HepG2 (cell line): ENCODE measurements at regions not wholly inside any gene's neighbourhood (a gene's known extent, or its start where the extent isn't known, plus 50 kb on each side); places are given as distances from the start of the nearest gene placed in this dataset.

ENCODE experiments used
- ATAC-seq: fragments of 200-7000 bp; cut with Tn5 transposase; 3 replicates; pipeline ENCODE4 v1.9.1; 2020; ENCODE audit warnings: mild to moderate bottlenecking, moderate library complexity
- BruUV-seq: library from RNA; stranded (reverse); fragments of 400-500 nt; replicated peaks from 2 replicates; lab custom pipeline; 2021; lab: Mats Ljungman, UMichigan
- CTCF ChIA-PET: fragments of 300-600 bp; formaldehyde crosslinking; extraction: SDS; loops from one replicate; lab custom pipeline; 2021; ENCODE audit warnings: low total read pairs, inconsistent platforms, low intra/inter-chr PET ratio; lab: Yijun Ruan, JAX
- POLR2A ChIA-PET: fragments of 350-600 bp; sonication (Branson Sonifier 250); formaldehyde crosslinking; loops from one replicate; lab custom pipeline; 2020; ENCODE audit warnings: antibody characterized with exemption, inconsistent platforms; lab: Yijun Ruan, JAX
- DNase-seq: peaks from one replicate; pipeline ENCODE4 v3.0.0-alpha.2; 2015; ENCODE audit warnings: low spot score
- FAIRE-seq: peaks from 3 replicates; lab custom pipeline; 2011; peaks lifted over from hg19 to GRCh38; lab: Jason Lieb, UNC
- H2AFZ ChIP-seq: one replicate; pipeline ENCODE4 v1.6.1; 2011; ENCODE audit warnings: low read length, inconsistent platforms
- H3K27ac ChIP-seq: fragments of 300-600 bp; 3 replicates; pipeline ENCODE4 v1.8.0; 2011; ENCODE audit warnings: mixed run types, mild to moderate bottlenecking, mixed read lengths, low read length, inconsistent platforms; ENCODE audit not compliant: insufficient read depth; ENCODE audit errors: extremely low read length
- H3K27me3 ChIP-seq, 2 experiments: fragments of 200-600 bp in 1 of 2; 2 replicates in 1 of 2; 3 replicates in 1 of 2; pipeline versions ENCODE4 v1.6.0 to v1.8.0; 2011; ENCODE audit warnings: low read length in 2 of 2, mild to moderate bottlenecking in 2 of 2, moderate library complexity in 2 of 2, inconsistent platforms in 1 of 2; ENCODE audit not compliant: insufficient read depth in 2 of 2, control insufficient read depth in 1 of 2
- H3K36me3 ChIP-seq, 2 experiments: fragments of 200-600 bp in 1 of 2; replicated peaks in 1 of 2; 2 replicates in 1 of 2; 3 replicates in 1 of 2; pipeline versions ENCODE4 v1.5.1 to v1.8.0; 2011; ENCODE audit warnings: low read length in 2 of 2, inconsistent platforms in 1 of 2; ENCODE audit not compliant: insufficient read depth in 2 of 2, control insufficient read depth in 1 of 2
- H3K4me1 ChIP-seq: 2 replicates; pipeline ENCODE4 v1.5.1; 2012; ENCODE audit warnings: low read length, inconsistent platforms; ENCODE audit not compliant: insufficient read depth
- H3K4me2 ChIP-seq: 2 replicates; pipeline ENCODE4 v1.6.0; 2011; ENCODE audit warnings: low read depth, low read length, inconsistent platforms
- H3K4me3 ChIP-seq, 3 experiments: fragments of 200-600 bp in 1 of 3; sonication (generic), shearing (Covaris generic) in 1 of 3; replicated peaks in 1 of 3; 2 replicates each; pipeline ENCODE4 v1.5.1; 2011 to 2016; ENCODE audit warnings: low read length in 3 of 3, inconsistent platforms in 2 of 3, low read depth in 2 of 3, mild to moderate bottlenecking in 2 of 3, control low read depth in 1 of 3, mixed read lengths in 1 of 3; ENCODE audit not compliant: insufficient read depth in 1 of 3
- H3K79me2 ChIP-seq: one replicate; pipeline ENCODE4 v1.6.1; 2011; ENCODE audit warnings: low read length, inconsistent platforms; ENCODE audit not compliant: insufficient read depth
- H3K9ac ChIP-seq: 2 replicates; pipeline ENCODE4 v1.6.0; 2011; ENCODE audit warnings: mild to moderate bottlenecking, low read depth, low read length, inconsistent platforms; ENCODE audit not compliant: insufficient read depth
- H3K9me3 ChIP-seq: 2 replicates; pipeline ENCODE4 v1.5.1; 2012; ENCODE audit warnings: mild to moderate bottlenecking, low read length
- H4K20me1 ChIP-seq: 2 replicates; pipeline ENCODE4 v1.6.0; 2011; ENCODE audit warnings: inconsistent platforms, mild to moderate bottlenecking, low read length, moderate library complexity; ENCODE audit not compliant: insufficient read depth
- CEBPZ ChIP-seq: IDR thresholded peaks from 2 replicates; pipeline ENCODE4 v1.6.1; 2012; ENCODE audit warnings: low read length, improper control_type of control experiment
- MXD1 ChIP-seq: sonication (generic); formaldehyde crosslinking; IDR thresholded peaks from 2 replicates; pipeline ENCODE4 v1.4.0; 2020; ENCODE audit warnings: mild to moderate bottlenecking, missing genetic modification reagents
- ZNF407 ChIP-seq: sonication (generic); formaldehyde crosslinking; IDR thresholded peaks from one replicate; pipeline ENCODE4 v1.5.1; 2020; ENCODE audit warnings: mild to moderate bottlenecking, missing genetic modification reagents; ENCODE audit errors: not compliant biosample characterization
- WGBS: methylation state at CpG from one replicate; pipeline ENCODE4 v1.1.6; 2017; ENCODE audit warnings: low lambda C conversion rate; 5-methylcytosine and 5-hydroxymethylcytosine counted together
- in situ Hi-C: cut with HindIII; loops from 2 replicates; pipeline ENCODE4 v1.10.0; 2017; ENCODE audit warnings: low pct_unique_long_range_greater_than_20kb; ENCODE audit not compliant: extremely low pct_ligation_motif_present
- intact Hi-C: fragments of 100-400 bp; cut with micrococcal nuclease; formaldehyde crosslinking; loops from one replicate; pipeline ENCODE4 v1.10.0; 2022; ENCODE audit not compliant: unreplicated experiment

GRCh38 chr4:15150631-15151030 is 148.3 kb downstream of the CPEB2 start:
- DNase-seq (no peak), FAIRE-seq (no peak), ATAC-seq (no peak)
- CTCF ChIA-PET = no interaction called here
- BruUV-seq = no TSS peak
- no peaks in the 10 kb centered on the region for H3K27me3 ChIP-seq
- no peak overlapping the region for H3K9ac ChIP-seq
- H2AFZ ChIP-seq = no peak overlapping the region
- H3K79me2 ChIP-seq = no peaks in the 10 kb centered on the region
- peaks cover 48% of the 10 kb centered on the region for H3K4me1 ChIP-seq
- 68% methylated on average over 2 of the region's 2 CpGs for WGBS
- H3K4me2 ChIP-seq = no peak overlapping the region
- H3K36me3 ChIP-seq = no peaks in the 10 kb centered on the region
- in situ Hi-C loops = loop anchor here (25.0 kb wide), 1 partner anchor 1513 kb away; the partner anchor contains the start of gene BOD1L1
- no peak overlapping the region for H3K4me3 ChIP-seq
- H4K20me1 ChIP-seq = no peaks in the 10 kb centered on the region
- H3K9me3 ChIP-seq = no peaks in the 10 kb centered on the region
- peak overlapping the region; percentile 10 for H3K27ac ChIP-seq
- TF ChIP-seq ZNF407 (CRISPR knock-in tag) (no peak), MXD1 (CRISPR knock-in tag) (no peak), CEBPZ (no peak)
- POLR2A ChIA-PET = no interaction called here
- intact Hi-C loops = loop anchor here (1.0 to 5.0 kb wide), 2 partner anchors 9 to 33 kb away; no protein-coding TSS in a partner anchor
